OCI-LY7 (cell line): ENCODE measurements at regions not wholly inside any gene's neighbourhood (a gene's known extent, or its start where the extent isn't known, plus 50 kb on each side); places are given as distances from the start of the nearest gene placed in this dataset.
"Not testable (repeated sequence)": the region's sequence is repeated elsewhere in the genome, so short reads cannot be mapped to it uniquely, and the experiment has no call there.

Experiments
- BruUV-seq: library from RNA; stranded (reverse); fragments of 400-500 nt; replicated peaks from 2 replicates; lab custom pipeline; 2021; lab: Mats Ljungman, UMichigan
- CTCF ChIA-PET: fragments of 300-600 bp; sonication (Branson Sonifier 250); formaldehyde crosslinking; loops from one replicate; lab custom pipeline; 2022; ENCODE audit warnings: antibody characterized with exemption; ENCODE audit not compliant: unreplicated experiment; lab: Charles Lee
- POLR2A ChIA-PET: fragments of 300-600 bp; sonication (Branson Sonifier 250); formaldehyde crosslinking; loops from one replicate; lab custom pipeline; 2022; ENCODE audit warnings: antibody characterized with exemption; lab: Charles Lee
- DNase-seq: peaks from one replicate; pipeline ENCODE4 v3.0.0-alpha.2; 2015; ENCODE audit warnings: low spot score
- H2AFZ ChIP-seq: fragments of 200-600 bp; sonication (generic), shearing (Covaris generic); 2 replicates; pipeline ENCODE4 v1.6.1; 2014; ENCODE audit warnings: mild to moderate bottlenecking, antibody characterized with exemption, low read length, moderate library complexity
- H3K27ac ChIP-seq: fragments of 200-600 bp; sonication (generic); 2 replicates; pipeline ENCODE4 v1.5.1; 2014; ENCODE audit warnings: mixed run types, low read depth, mild to moderate bottlenecking, moderate library complexity, low read length, inconsistent platforms; ENCODE audit not compliant: poor library complexity, severe bottlenecking
- H3K36me3 ChIP-seq: fragments of 200-600 bp; sonication (generic); 2 replicates; pipeline ENCODE4 v1.6.1; 2014; ENCODE audit warnings: mild to moderate bottlenecking, antibody characterized with exemption, low read length, moderate library complexity, mixed read lengths; ENCODE audit not compliant: insufficient read depth
- H3K4me1 ChIP-seq: fragments of 200-600 bp; sonication (generic); 2 replicates; pipeline ENCODE4 v1.5.1; 2014; ENCODE audit warnings: mild to moderate bottlenecking, low read length; ENCODE audit not compliant: insufficient read depth, poor library complexity, severe bottlenecking
- H3K4me2 ChIP-seq: fragments of 200-600 bp; sonication (generic); 2 replicates; pipeline ENCODE4 v1.6.1; 2014; ENCODE audit warnings: mild to moderate bottlenecking, low read length
- H3K4me3 ChIP-seq: fragments of 200-600 bp; sonication (generic); 2 replicates; pipeline ENCODE4 v1.5.1; 2014; ENCODE audit warnings: mild to moderate bottlenecking, low read depth, low read length; ENCODE audit not compliant: poor library complexity, severe bottlenecking
- H3K79me2 ChIP-seq: fragments of 200-600 bp; sonication (generic); 2 replicates; pipeline ENCODE4 v1.6.1; 2016; ENCODE audit warnings: low read depth, mild to moderate bottlenecking, low read length, moderate library complexity, mixed read lengths; ENCODE audit not compliant: insufficient read depth
- H3K9me2 ChIP-seq: fragments of 200-600 bp; sonication (generic); 2 replicates; pipeline ENCODE4 v1.6.1; 2016; ENCODE audit warnings: mild to moderate bottlenecking, low read length, mixed read lengths; ENCODE audit not compliant: insufficient read depth
- H3K9me3 ChIP-seq: fragments of 200-600 bp; sonication (generic); 2 replicates; pipeline ENCODE4 v1.6.1; 2014; ENCODE audit warnings: mild to moderate bottlenecking, mixed run types, low read length, mixed read lengths
- H4K20me1 ChIP-seq: fragments of 200-600 bp; sonication (generic); 2 replicates; pipeline ENCODE4 v1.6.1; 2014; ENCODE audit warnings: mild to moderate bottlenecking, antibody characterized with exemption, low read length, moderate library complexity, mixed read lengths; ENCODE audit not compliant: insufficient read depth
- EZH2phosphoT487 ChIP-seq: fragments of 200-600 bp; sonication (generic); IDR thresholded peaks from 2 replicates; pipeline ENCODE4 v1.6.1; 2018; ENCODE audit warnings: low read depth, borderline replicate concordance, mild to moderate bottlenecking, mixed run types, antibody characterized with exemption, low read length, moderate library complexity, mixed read lengths
- intact Hi-C: fragments of 100-400 bp; cut with micrococcal nuclease; formaldehyde crosslinking; loops from one replicate; pipeline ENCODE4 v1.10.0; 2022; ENCODE audit not compliant: unreplicated experiment
- TF ChIP-seq, protein P1 (sequence below): fragments of 200-600 bp; sonication (generic); conservative IDR thresholded peaks from 2 replicates; pipeline ENCODE4 v1.5.1; 2014; ENCODE audit warnings: mild to moderate bottlenecking, antibody characterized with exemption, low read length, moderate library complexity, mixed read lengths

- Histone ChIP-seq H2AFZ (no peak overlapping the region), H3K9me2 (no peaks in the 10 kb centered on the region), H3K4me2 (no peak overlapping the region), H3K36me3 (no peaks in the 10 kb centered on the region), H3K4me1 (peaks cover 6% of the 10 kb centered on the region), H3K4me3 (no peak overlapping the region), H4K20me1 (no peaks in the 10 kb centered on the region), H3K27ac (no peak overlapping the region), H3K79me2 (no peaks in the 10 kb centered on the region), H3K9me3 (no peaks in the 10 kb centered on the region)
- CTCF ChIA-PET: no interaction called here
- no peak for TF ChIP-seq EZH2phosphoT487
- TF ChIP-seq, protein P1, sequence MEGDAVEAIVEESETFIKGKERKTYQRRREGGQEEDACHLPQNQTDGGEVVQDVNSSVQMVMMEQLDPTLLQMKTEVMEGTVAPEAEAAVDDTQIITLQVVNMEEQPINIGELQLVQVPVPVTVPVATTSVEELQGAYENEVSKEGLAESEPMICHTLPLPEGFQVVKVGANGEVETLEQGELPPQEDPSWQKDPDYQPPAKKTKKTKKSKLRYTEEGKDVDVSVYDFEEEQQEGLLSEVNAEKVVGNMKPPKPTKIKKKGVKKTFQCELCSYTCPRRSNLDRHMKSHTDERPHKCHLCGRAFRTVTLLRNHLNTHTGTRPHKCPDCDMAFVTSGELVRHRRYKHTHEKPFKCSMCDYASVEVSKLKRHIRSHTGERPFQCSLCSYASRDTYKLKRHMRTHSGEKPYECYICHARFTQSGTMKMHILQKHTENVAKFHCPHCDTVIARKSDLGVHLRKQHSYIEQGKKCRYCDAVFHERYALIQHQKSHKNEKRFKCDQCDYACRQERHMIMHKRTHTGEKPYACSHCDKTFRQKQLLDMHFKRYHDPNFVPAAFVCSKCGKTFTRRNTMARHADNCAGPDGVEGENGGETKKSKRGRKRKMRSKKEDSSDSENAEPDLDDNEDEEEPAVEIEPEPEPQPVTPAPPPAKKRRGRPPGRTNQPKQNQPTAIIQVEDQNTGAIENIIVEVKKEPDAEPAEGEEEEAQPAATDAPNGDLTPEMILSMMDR: no peak
- intact Hi-C loops: no loop called here
- BruUV-seq: no TSS peak
- DNase-seq: no peak
- POLR2A ChIA-PET: no interaction called here
Measured at GRCh38 chr17:83024218-83024971, 55.0 kb upstream of the METRNL start.

DNA sequence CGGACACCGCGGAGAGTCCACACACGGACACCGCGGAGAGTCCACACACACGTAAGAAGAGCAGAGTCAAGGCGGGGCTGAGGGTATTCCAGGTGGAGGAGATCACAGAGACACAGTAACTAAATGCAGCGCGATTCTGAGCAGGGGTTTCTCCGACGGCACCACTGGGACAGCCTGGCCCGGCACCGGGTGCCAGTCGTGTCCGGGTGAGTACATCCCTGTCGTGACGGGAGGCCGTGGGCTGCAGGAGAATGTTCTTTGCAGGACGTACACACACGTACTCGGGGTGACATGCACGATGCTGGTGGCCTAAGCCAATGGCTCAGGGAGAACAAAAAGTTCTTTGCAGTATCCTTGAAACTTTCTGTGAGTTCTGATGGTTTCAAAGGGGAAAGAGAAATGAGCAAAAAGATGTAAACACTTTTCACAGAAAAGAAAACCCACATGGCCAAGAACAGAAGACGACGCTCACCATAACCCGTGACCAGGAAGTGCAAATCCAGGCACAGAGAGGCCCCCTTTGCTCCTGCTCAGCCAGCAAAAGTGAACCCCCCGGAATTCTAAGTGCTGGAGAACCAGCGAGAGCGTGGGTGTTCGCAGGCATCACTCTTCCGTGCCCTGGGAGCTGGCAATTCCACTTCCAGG, 53.7 kb upstream of the METRNL start:
- intact Hi-C loops: no loop called here
- no peaks in the 10 kb centered on the region for H3K9me2 ChIP-seq
- POLR2A ChIA-PET: no interaction called here
- no TSS peak for BruUV-seq
- no peak overlapping the region for H3K27ac ChIP-seq
- no peak overlapping the region for H3K4me3 ChIP-seq
- no peak for DNase-seq
- H3K36me3 ChIP-seq: no peaks in the 10 kb centered on the region
- CTCF ChIA-PET: no interaction called here
- H3K79me2 ChIP-seq: no peaks in the 10 kb centered on the region
- no peaks in the 10 kb centered on the region for H3K9me3 ChIP-seq
- no peak for TF ChIP-seq EZH2phosphoT487
- TF ChIP-seq, protein P1: no peak
- no peak overlapping the region for H3K4me2 ChIP-seq
- H4K20me1 ChIP-seq: no peaks in the 10 kb centered on the region
- H2AFZ ChIP-seq: no peak overlapping the region
- peaks cover 6% of the 10 kb centered on the region for H3K4me1 ChIP-seq

GRCh38 chr17:83026311-83026811, 53.0 kb upstream of the METRNL start:
- no peak overlapping the region for H3K4me3 ChIP-seq
- H2AFZ ChIP-seq: no peak overlapping the region
- no peak overlapping the region for H3K4me2 ChIP-seq
- no peaks in the 10 kb centered on the region for H3K9me2 ChIP-seq
- intact Hi-C loops: no loop called here
- peaks cover 6% of the 10 kb centered on the region for H3K4me1 ChIP-seq
- no peaks in the 10 kb centered on the region for H3K36me3 ChIP-seq
- CTCF ChIA-PET: no interaction called here
- DNase-seq: no peak
- H4K20me1 ChIP-seq: no peaks in the 10 kb centered on the region
- H3K27ac ChIP-seq: no peak overlapping the region
- no peaks in the 10 kb centered on the region for H3K79me2 ChIP-seq
- POLR2A ChIA-PET: interaction anchor here (0.8 kb wide), 1 partner anchor 920 kb away, joined by 3 read pairs; no protein-coding TSS in a partner anchor
- H3K9me3 ChIP-seq: no peaks in the 10 kb centered on the region
- BruUV-seq: no TSS peak
- TF ChIP-seq, protein P1: no peak
- no peak for TF ChIP-seq EZH2phosphoT487

- H3K4me2 ChIP-seq, H3K79me2 ChIP-seq, H3K9me2 ChIP-seq, H3K36me3 ChIP-seq, H3K9me3 ChIP-seq, CTCF ChIA-PET, H3K4me1 ChIP-seq, H3K27ac ChIP-seq, H3K4me3 ChIP-seq, DNase-seq, intact Hi-C loops, H4K20me1 ChIP-seq, H2AFZ ChIP-seq, BruUV-seq: not testable (repeated sequence)
- POLR2A ChIA-PET: interaction anchor here (0.8 kb wide), 1 partner anchor 920 kb away, joined by 3 read pairs; no protein-coding TSS in a partner anchor
Measured at GRCh38 chr17:83026921-83027320, 52.5 kb upstream of the METRNL start.
